GDM1 (cell line): ENCODE measurements at regions not wholly inside any gene's neighbourhood (a gene's known extent, or its start where the extent isn't known, plus 50 kb on each side); places are given as distances from the start of the nearest gene placed in this dataset.

Source experiments
- DNase-seq: peaks from one replicate; lab custom pipeline; 2025; lab: John Stamatoyannopoulos, UW

- no peak for DNase-seq
Observed at GRCh38 chr12:91922139-91922538, 223.5 kb downstream of the BTG1 start.

- no peak for DNase-seq
Observed at GRCh38 chr12:91921555-91921954, 224.1 kb downstream of the BTG1 start.

GRCh38 chr12:91920741-91921140, 224.9 kb downstream of the BTG1 start:
- DNase-seq: no peak

- no peak for DNase-seq
Observed at GRCh38 chr12:91920276-91920675, 225.4 kb downstream of the BTG1 start.

GRCh38 chr12:91918431-91918830, 227.2 kb downstream of the BTG1 start:
- no peak for DNase-seq

GRCh38 chr12:91914701-91915100, 230.9 kb downstream of the BTG1 start:
- DNase-seq: no peak

GRCh38 chr12:91913651-91914050, 232.0 kb downstream of the BTG1 start:
- DNase-seq: no peak

- no peak for DNase-seq
Observed at GRCh38 chr12:91913124-91913523, 232.5 kb downstream of the BTG1 start.

- no peak for DNase-seq
Observed at GRCh38 chr12:91912178-91912577, 233.5 kb downstream of the BTG1 start.

- no peak for DNase-seq
Observed at GRCh38 chr12:91910871-91911388, 234.7 kb downstream of the BTG1 start.

GRCh38 chr12:91902860-91903683, 242.6 kb downstream of the BTG1 start:
- no peak for DNase-seq

GRCh38 chr12:91901381-91902074, 244.1 kb downstream of the BTG1 start:
- DNase-seq: no peak

- DNase-seq: no peak
Observed at GRCh38 chr12:91900971-91901370, 244.7 kb downstream of the BTG1 start.

- no peak for DNase-seq
Observed at GRCh38 chr12:91899056-91899455, 246.6 kb downstream of the BTG1 start.

GRCh38 chr12:91897025-91897515, 248.6 kb downstream of the BTG1 start:
- no peak for DNase-seq

- no peak for DNase-seq
Observed at GRCh38 chr12:91896286-91897024, 249.2 kb downstream of the BTG1 start.

GRCh38 chr12:91894911-91895310, 250.7 kb downstream of the BTG1 start:
- no peak for DNase-seq

GRCh38 chr12:91893476-91893875, 252.2 kb downstream of the BTG1 start:
- no peak for DNase-seq

- DNase-seq: no peak
Observed at GRCh38 chr12:91892081-91892855, 253.4 kb downstream of the BTG1 start.

- DNase-seq: no peak
Observed at GRCh38 chr12:91890742-91891141, 254.9 kb downstream of the BTG1 start.

- DNase-seq: no peak
Observed at GRCh38 chr12:91889910-91890309, 255.7 kb downstream of the BTG1 start.

GRCh38 chr12:91889059-91889458, 256.6 kb downstream of the BTG1 start:
- no peak for DNase-seq
